CD4-positive, CD25-positive, alpha-beta regulatory T cell (primary cell): ENCODE measurements at regions not wholly inside any gene's neighbourhood (a gene's known extent, or its start where the extent isn't known, plus 50 kb on each side); places are given as distances from the start of the nearest gene placed in this dataset.
A peak's percentile ranks its signal among the peaks of the same experiment; 100 is the strongest.

Experiments used
- ATAC-seq, 2 donors: fragments of 150-1000 bp; cut with Tn5 transposase; one replicate each; pipeline ENCODE4 v1.10.0; 2021; ENCODE audit warnings: low read depth in 2 of 2, moderate number of reproducible peaks in 2 of 2, moderate library complexity in 1 of 2
- DNase-seq, 3 donors: peaks; one replicate each; pipeline versions ENCODE4 v3.0.0 to v3.0.0-alpha.2; 2012 to 2022; ENCODE audit warnings: mixed read lengths in 1 of 3
- H3K27ac ChIP-seq: one replicate; pipeline ENCODE4 v1.7.0; 2013; ENCODE audit warnings: mild to moderate bottlenecking, low read length; ENCODE audit not compliant: insufficient read depth, poor library complexity, severe bottlenecking
- H3K27me3 ChIP-seq: one replicate; pipeline ENCODE4 v1.7.0; 2013; ENCODE audit warnings: low read length; ENCODE audit not compliant: control insufficient read depth, insufficient read depth
- H3K36me3 ChIP-seq: one replicate; pipeline ENCODE4 v1.7.0; 2013; ENCODE audit warnings: mild to moderate bottlenecking, low read length, moderate library complexity; ENCODE audit not compliant: control insufficient read depth, insufficient read depth
- H3K4me1 ChIP-seq: 2 replicates; pipeline ENCODE4 v1.7.0; 2013; ENCODE audit warnings: mild to moderate bottlenecking, low read length; ENCODE audit not compliant: insufficient read depth, control insufficient read depth, poor library complexity, severe bottlenecking
- H3K4me3 ChIP-seq: one replicate; pipeline ENCODE4 v1.7.0; 2013; ENCODE audit warnings: low read depth, mild to moderate bottlenecking, low read length, moderate library complexity
- H3K9me3 ChIP-seq, 2 experiments: 1 replicate in 1 of 2; 2 replicates in 1 of 2; pipeline ENCODE4 v1.7.0; 2013; ENCODE audit warnings: low read length in 2 of 2, mild to moderate bottlenecking in 1 of 2, moderate library complexity in 1 of 2; ENCODE audit not compliant: control insufficient read depth in 2 of 2
- H3K27ac Mint-ChIP-seq, 3 donors: one replicate each; pipeline ENCODE4 v1.8.0; 2020 to 2022; ENCODE audit warnings: mild to moderate bottlenecking in 3 of 3, mixed read lengths in 3 of 3, moderate library complexity in 2 of 3
- H3K27me3 Mint-ChIP-seq: one replicate; pipeline ENCODE4 v1.8.0; 2022; ENCODE audit warnings: mild to moderate bottlenecking, mixed read lengths
- H3K36me3 Mint-ChIP-seq: one replicate; pipeline ENCODE4 v1.8.0; 2020; ENCODE audit warnings: mixed read lengths
- H3K4me1 Mint-ChIP-seq, 4 donors: one replicate each; pipeline ENCODE4 v1.8.0; 2020 to 2022; ENCODE audit warnings: mixed read lengths in 4 of 4, mild to moderate bottlenecking in 1 of 4
- H3K4me3 Mint-ChIP-seq, 4 donors: one replicate each; pipeline ENCODE4 v1.8.0; 2020 to 2022; ENCODE audit warnings: mild to moderate bottlenecking in 4 of 4, mixed read lengths in 4 of 4, moderate library complexity in 3 of 4
- H3K9me3 Mint-ChIP-seq, 7 donors: one replicate each; pipeline ENCODE4 v1.8.0; 2020 to 2022; ENCODE audit warnings: mixed read lengths in 7 of 7, mild to moderate bottlenecking in 3 of 7, moderate library complexity in 2 of 7

DNA sequence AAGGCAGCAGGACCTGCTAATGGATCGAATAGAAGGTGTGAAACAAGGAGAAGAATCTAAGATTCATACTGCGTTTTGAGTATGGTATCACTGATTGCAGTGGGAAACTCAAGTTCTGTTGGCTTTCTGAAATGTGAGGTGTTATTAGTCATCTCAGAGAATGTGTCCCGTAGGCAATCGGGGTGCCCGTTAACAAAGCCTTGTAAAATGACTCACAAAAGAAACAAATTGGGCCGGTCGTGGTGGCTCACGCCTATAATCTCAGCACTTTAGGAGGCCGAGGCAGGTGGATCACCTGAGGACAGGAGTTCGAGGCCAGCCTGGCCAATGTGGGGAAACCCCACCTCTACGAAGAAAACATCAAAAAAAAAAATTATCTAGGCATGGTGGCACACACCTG is 118.2 kb upstream of the C7orf33 start:
- Mint-ChIP-seq H3K27ac (no peak overlapping the region), H3K27me3 (peaks cover 14% of the 10 kb centered on the region), H3K4me3 (no peak overlapping the region), H3K36me3 (no peaks in the 10 kb centered on the region), H3K9me3 (no peaks in the 10 kb centered on the region), H3K4me1 (no peaks in the 10 kb centered on the region)
- Histone ChIP-seq H3K4me1 (no peaks in the 10 kb centered on the region), H3K36me3 (no peaks in the 10 kb centered on the region), H3K27ac (no peak overlapping the region), H3K4me3 (no peak overlapping the region), H3K27me3 (no peaks in the 10 kb centered on the region), H3K9me3 (no peaks in the 10 kb centered on the region)
- ATAC-seq (no peak), DNase-seq (no peak)

DNA sequence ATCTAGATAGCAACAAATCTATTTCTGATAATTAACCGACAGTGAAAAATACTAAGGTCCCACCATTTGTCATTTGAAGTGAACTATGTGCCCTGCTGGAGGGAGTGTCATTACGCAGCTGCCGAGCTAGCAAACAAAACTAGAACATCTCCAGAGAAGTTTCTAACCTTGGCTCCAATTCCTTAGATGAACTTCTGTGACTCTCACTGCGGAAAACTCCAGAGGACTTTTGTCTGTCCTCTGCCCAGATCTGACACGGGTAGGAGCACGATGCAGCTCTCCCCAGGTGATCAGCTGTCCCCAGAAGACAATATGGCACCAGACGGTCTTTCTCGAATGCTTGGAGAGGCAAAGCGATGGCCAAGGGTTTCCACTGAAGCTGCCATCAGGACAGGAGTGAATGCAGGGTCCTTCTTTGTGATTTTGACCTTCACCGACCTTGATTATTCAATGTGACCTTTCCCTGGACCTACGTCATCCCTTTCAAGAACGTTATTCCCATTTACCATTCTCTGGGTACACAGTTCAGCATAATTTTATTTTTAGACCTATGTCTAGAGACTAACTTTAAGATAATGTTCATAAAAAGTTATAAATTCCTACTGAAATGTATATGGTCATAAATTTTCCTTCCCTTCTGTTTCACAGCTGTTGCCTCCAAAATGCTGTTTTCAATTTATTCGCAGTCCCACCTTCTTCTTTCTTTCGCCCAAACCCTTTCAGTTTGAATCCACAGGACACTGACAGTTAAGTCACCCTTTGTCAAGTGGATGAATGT is 116.7 kb upstream of the C7orf33 start:
- Histone ChIP-seq H3K36me3 (no peaks in the 10 kb centered on the region), H3K4me1 (no peaks in the 10 kb centered on the region), H3K27me3 (no peaks in the 10 kb centered on the region), H3K27ac (no peak overlapping the region), H3K4me3 (no peak overlapping the region), H3K9me3 (no peaks in the 10 kb centered on the region)
- DNase-seq (no peak), ATAC-seq (no peak)
- peaks cover 14% of the 10 kb centered on the region for H3K27me3 Mint-ChIP-seq
- no peaks in the 10 kb centered on the region for H3K9me3 Mint-ChIP-seq
- no peak overlapping the region for H3K4me3 Mint-ChIP-seq
- no peaks in the 10 kb centered on the region for H3K4me1 Mint-ChIP-seq
- no peak overlapping the region for H3K27ac Mint-ChIP-seq
- H3K36me3 Mint-ChIP-seq: no peaks in the 10 kb centered on the region

DNA sequence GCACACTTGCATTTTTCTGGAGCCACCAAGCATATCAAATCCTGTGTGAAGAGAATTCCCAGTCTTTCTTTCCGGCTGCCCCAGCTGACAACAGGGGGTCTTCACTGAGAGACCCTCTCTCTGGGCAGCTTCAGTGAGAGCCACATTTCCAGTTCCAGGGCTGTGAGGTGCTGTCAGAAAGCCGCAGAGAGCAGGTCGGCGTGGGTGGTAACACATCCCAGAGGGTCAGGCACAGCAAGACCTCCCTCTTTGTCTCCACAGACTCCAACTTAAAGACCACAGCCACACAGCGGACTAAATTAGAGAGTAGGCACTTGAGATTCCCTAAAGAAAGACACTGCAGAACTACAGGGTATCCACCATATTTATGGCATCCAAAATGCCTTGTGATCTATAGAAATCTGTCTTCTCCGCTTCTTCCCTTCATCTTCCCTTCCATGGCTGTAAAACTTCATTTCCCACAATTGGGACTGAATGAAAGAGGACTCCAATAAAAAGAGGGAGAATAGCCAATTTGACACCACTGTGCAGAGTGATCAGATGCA is 116.0 kb upstream of the C7orf33 start:
- no peaks in the 10 kb centered on the region for H3K4me1 Mint-ChIP-seq
- Histone ChIP-seq H3K4me1 (no peaks in the 10 kb centered on the region), H3K27ac (no peak overlapping the region), H3K36me3 (no peaks in the 10 kb centered on the region), H3K9me3 (no peaks in the 10 kb centered on the region), H3K27me3 (no peaks in the 10 kb centered on the region), H3K4me3 (no peak overlapping the region)
- peaks cover 14% of the 10 kb centered on the region for H3K27me3 Mint-ChIP-seq
- no peak overlapping the region for H3K4me3 Mint-ChIP-seq
- no peak for DNase-seq
- no peaks in the 10 kb centered on the region for H3K36me3 Mint-ChIP-seq
- H3K27ac Mint-ChIP-seq: peak overlapping the region in 1 of 3 donors; percentile 10
- no peaks in the 10 kb centered on the region for H3K9me3 Mint-ChIP-seq
- no peak for ATAC-seq

DNA sequence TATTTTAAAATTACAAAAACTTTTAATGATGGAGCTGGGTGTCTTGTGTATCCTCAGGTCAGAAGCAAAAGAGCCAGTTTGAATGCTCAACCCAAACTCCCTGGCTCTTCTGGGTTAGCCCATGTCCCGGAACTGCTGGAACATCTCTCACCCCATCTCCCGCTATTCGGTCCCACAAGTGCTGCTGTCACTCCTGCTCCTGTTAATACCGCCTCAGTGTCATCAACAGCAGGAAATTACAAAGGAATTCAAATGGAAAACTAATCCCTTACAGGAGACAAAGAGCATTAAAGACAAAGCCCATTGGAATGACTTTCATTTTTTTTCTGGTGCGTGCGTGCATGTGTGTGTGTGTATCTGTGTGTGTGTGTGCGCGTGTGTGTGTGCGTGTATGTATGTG is 112.0 kb upstream of the C7orf33 start:
- no peak for DNase-seq
- H3K36me3 Mint-ChIP-seq: no peaks in the 10 kb centered on the region
- H3K27ac Mint-ChIP-seq: no peak overlapping the region
- H3K4me3 Mint-ChIP-seq: no peak overlapping the region
- Histone ChIP-seq H3K27me3 (no peaks in the 10 kb centered on the region), H3K4me3 (no peak overlapping the region), H3K9me3 (no peaks in the 10 kb centered on the region), H3K4me1 (no peaks in the 10 kb centered on the region), H3K27ac (no peak overlapping the region), H3K36me3 (no peaks in the 10 kb centered on the region)
- no peaks in the 10 kb centered on the region for H3K9me3 Mint-ChIP-seq
- no peak for ATAC-seq
- no peaks in the 10 kb centered on the region for H3K4me1 Mint-ChIP-seq
- H3K27me3 Mint-ChIP-seq: peaks cover 22% of the 10 kb centered on the region

DNA sequence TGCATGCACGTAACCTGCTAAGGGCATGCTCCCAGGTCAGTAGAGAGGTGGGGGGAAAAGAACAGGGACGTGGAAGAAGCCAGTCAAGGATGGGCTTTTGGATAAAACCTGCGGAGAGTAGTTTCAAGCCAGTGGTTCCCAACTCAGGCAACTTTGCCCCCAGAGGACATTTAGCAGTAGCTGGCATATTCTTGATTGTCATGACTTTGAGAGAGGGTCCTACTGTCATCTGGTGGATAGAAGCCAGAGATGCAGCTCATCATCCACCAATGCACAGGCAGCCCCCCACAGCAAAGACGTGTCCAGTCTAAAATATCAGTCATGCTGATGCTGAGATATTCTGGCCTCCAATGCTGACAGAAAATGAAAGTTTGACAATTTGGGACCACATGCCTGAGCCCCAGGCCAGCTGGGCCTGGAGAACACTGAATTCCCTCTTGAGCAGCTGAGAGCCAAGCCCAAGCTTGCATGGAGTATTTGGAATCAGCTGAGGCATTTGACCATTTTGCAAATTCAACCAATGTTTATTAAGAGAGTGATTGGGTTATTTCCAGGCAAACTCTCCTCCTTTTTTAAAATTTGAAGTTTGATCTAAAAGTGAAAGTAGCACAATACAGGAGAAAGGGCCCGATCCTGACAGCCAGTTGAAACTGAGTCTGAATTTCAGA is 110.0 kb upstream of the C7orf33 start:
- peaks cover 16% of the 10 kb centered on the region for H3K27me3 Mint-ChIP-seq
- no peaks in the 10 kb centered on the region for H3K9me3 Mint-ChIP-seq
- H3K27ac Mint-ChIP-seq: no peak overlapping the region
- no peak overlapping the region for H3K4me3 Mint-ChIP-seq
- DNase-seq: no peak
- no peaks in the 10 kb centered on the region for H3K4me1 ChIP-seq
- no peaks in the 10 kb centered on the region for H3K27me3 ChIP-seq
- H3K4me3 ChIP-seq: no peak overlapping the region
- no peaks in the 10 kb centered on the region for H3K9me3 ChIP-seq
- H3K36me3 Mint-ChIP-seq: no peaks in the 10 kb centered on the region
- H3K36me3 ChIP-seq: no peaks in the 10 kb centered on the region
- no peak overlapping the region for H3K27ac ChIP-seq
- no peak for ATAC-seq
- no peaks in the 10 kb centered on the region for H3K4me1 Mint-ChIP-seq

DNA sequence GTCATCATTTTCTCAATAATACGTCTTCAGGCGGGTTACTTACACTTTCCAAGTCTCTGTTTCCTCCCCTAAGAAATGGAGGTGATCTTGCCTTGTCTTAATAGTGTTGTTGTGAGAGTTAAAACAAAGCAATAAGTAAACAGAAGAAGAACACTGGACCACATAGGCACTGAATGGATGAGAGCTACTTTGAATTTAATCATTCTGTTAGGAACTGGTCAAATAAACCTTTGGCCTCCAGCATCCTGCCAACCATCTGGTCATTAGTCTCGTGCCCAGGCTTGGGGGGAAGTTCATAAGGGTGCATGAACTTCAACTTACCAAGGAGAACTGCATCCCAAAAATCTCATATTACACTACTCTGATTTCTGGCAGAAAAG is 109.4 kb upstream of the C7orf33 start:
- peaks cover 21% of the 10 kb centered on the region for H3K27me3 Mint-ChIP-seq
- no peak overlapping the region for H3K27ac Mint-ChIP-seq
- no peaks in the 10 kb centered on the region for H3K36me3 Mint-ChIP-seq
- Histone ChIP-seq H3K27ac (no peak overlapping the region), H3K36me3 (no peaks in the 10 kb centered on the region), H3K9me3 (no peaks in the 10 kb centered on the region), H3K4me3 (no peak overlapping the region), H3K27me3 (no peaks in the 10 kb centered on the region), H3K4me1 (no peaks in the 10 kb centered on the region)
- ATAC-seq (no peak), DNase-seq (no peak)
- H3K4me1 Mint-ChIP-seq: no peaks in the 10 kb centered on the region
- H3K4me3 Mint-ChIP-seq: no peak overlapping the region
- H3K9me3 Mint-ChIP-seq: no peaks in the 10 kb centered on the region

DNA sequence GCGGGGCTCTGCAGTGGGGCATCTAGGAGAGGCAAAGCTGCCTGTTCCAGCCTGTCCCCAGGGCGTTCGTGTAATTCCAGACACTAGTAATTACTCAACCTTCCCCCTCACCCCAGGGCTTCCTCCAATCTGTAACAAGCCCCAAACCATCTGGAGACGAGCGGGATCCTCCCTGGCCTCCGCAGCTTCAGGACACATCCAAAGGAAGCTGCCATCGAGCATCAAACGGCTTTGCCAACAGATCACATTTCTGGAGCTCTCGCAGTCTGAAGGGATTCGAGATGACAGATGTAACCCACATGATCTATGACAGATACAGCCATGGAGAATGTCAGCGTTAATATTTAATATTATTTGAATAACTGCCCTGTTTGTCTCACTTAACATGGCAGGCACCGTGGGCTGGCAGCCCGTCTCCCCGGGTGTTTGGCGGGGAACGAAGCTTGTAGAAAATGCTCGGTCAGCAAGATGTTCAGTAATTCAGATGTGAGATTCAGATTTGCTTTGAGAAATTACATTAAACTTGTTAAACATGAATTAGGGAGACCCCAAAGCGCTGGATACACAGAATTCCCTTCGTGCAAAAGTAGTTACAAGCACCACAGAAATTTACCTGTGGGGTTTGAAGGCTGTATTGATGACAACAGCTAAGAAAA is 108.5 kb upstream of the C7orf33 start:
- no peak overlapping the region for H3K4me3 ChIP-seq
- Mint-ChIP-seq H3K4me3 (no peak overlapping the region), H3K27me3 (peaks cover 17% of the 10 kb centered on the region), H3K9me3 (no peaks in the 10 kb centered on the region), H3K27ac (no peak overlapping the region), H3K4me1 (no peaks in the 10 kb centered on the region), H3K36me3 (no peaks in the 10 kb centered on the region)
- no peaks in the 10 kb centered on the region for H3K27me3 ChIP-seq
- H3K36me3 ChIP-seq: no peaks in the 10 kb centered on the region
- H3K4me1 ChIP-seq: no peaks in the 10 kb centered on the region
- ATAC-seq (no peak), DNase-seq (no peak)
- no peaks in the 10 kb centered on the region for H3K9me3 ChIP-seq
- H3K27ac ChIP-seq: no peak overlapping the region
